Cerebellar nuclear complex (tissue), 1 donor: ENCODE measurements at regions not wholly inside any gene's neighbourhood (a gene's known extent, or its start where the extent isn't known, plus 50 kb on each side); places are given as distances from the start of the nearest gene placed in this dataset.
"Not testable (repeated sequence)": the region's sequence is repeated elsewhere in the genome, so short reads cannot be mapped to it uniquely, and the experiment has no call there.

Source experiments
- DNase-seq, 2 experiments: peaks; one replicate each; lab custom pipeline; 2025; lab: John Stamatoyannopoulos, UW

GRCh38 chr10:130351466-130352290 is 215.5 kb downstream of the GLRX3 start:
- DNase-seq = no peak

- no peak for DNase-seq
Measured at GRCh38 chr10:130352291-130352645, 216.1 kb downstream of the GLRX3 start.

GRCh38 chr10:130353928-130354572 is 217.9 kb downstream of the GLRX3 start:
- DNase-seq = no peak

- DNase-seq = no peak
Measured at GRCh38 chr10:130354573-130354954, 218.4 kb downstream of the GLRX3 start.

- DNase-seq = no peak
Measured at GRCh38 chr10:130354976-130355795, 219.0 kb downstream of the GLRX3 start.

- DNase-seq = not testable (repeated sequence)
Measured at GRCh38 chr10:130356429-130356828, 220.2 kb downstream of the GLRX3 start.

GRCh38 chr10:130357226-130357625 is 221.0 kb downstream of the GLRX3 start:
- DNase-seq = no peak

GRCh38 chr10:130357951-130358350 is 221.8 kb downstream of the GLRX3 start:
- DNase-seq = no peak

- no peak for DNase-seq
Measured at GRCh38 chr10:130358981-130359650, 222.9 kb downstream of the GLRX3 start.

GRCh38 chr10:130359711-130360110 is 223.5 kb downstream of the GLRX3 start:
- DNase-seq = no peak

- DNase-seq = no peak
Measured at GRCh38 chr10:130360826-130361311, 224.7 kb downstream of the GLRX3 start.

- DNase-seq = no peak
Measured at GRCh38 chr10:130361351-130362105, 225.3 kb downstream of the GLRX3 start.

GRCh38 chr10:130362308-130362761 is 226.1 kb downstream of the GLRX3 start:
- DNase-seq = no peak

GRCh38 chr10:130363051-130363450 is 226.9 kb downstream of the GLRX3 start:
- no peak for DNase-seq

- DNase-seq = no peak
Measured at GRCh38 chr10:130363899-130364445, 227.8 kb downstream of the GLRX3 start.

- no peak for DNase-seq
Measured at GRCh38 chr10:130364631-130365411, 228.6 kb downstream of the GLRX3 start.

- DNase-seq = no peak
Measured at GRCh38 chr10:130368761-130369560, 232.8 kb downstream of the GLRX3 start.

- no peak for DNase-seq
Measured at GRCh38 chr10:130369645-130370381, 233.6 kb downstream of the GLRX3 start.
